CD14-positive monocyte (primary cell): ENCODE measurements at regions not wholly inside any gene's neighbourhood (a gene's known extent, or its start where the extent isn't known, plus 50 kb on each side); places are given as distances from the start of the nearest gene placed in this dataset.

Source experiments
- DNase-seq, 3 donors: peaks; one replicate each; pipeline ENCODE4 v3.0.0-alpha.2; 2011 to 2022
- H2AFZ ChIP-seq: 2 replicates; pipeline ENCODE4 v1.6.0; 2012; ENCODE audit warnings: mild to moderate bottlenecking, low read depth, low read length, inconsistent platforms; ENCODE audit not compliant: insufficient read depth, poor library complexity, severe bottlenecking
- H3K27ac ChIP-seq, 2 donors: 1 replicate in 1 of 2; 2 replicates in 1 of 2; pipeline ENCODE4 v1.5.1; 2012 to 2013; ENCODE audit warnings: low read length in 2 of 2, control low read depth in 1 of 2, inconsistent platforms in 1 of 2, low read depth in 1 of 2, mild to moderate bottlenecking in 1 of 2
- H3K27me3 ChIP-seq, 2 donors: one replicate each; pipeline versions ENCODE4 v1.6.0 to v1.6.1; 2011 to 2013; ENCODE audit warnings: low read length in 2 of 2; ENCODE audit not compliant: control insufficient read depth in 2 of 2, insufficient read depth in 2 of 2
- H3K36me3 ChIP-seq, 2 donors: replicated peaks in 1 of 2; 1 replicate in 1 of 2; 2 replicates in 1 of 2; pipeline versions ENCODE4 v1.5.1 to v1.6.1; 2012 to 2013; ENCODE audit warnings: low read length in 2 of 2, control low read depth in 1 of 2, inconsistent platforms in 1 of 2, mild to moderate bottlenecking in 1 of 2; ENCODE audit not compliant: insufficient read depth in 2 of 2, control insufficient read depth in 1 of 2
- H3K4me1 ChIP-seq, 2 donors: 1 replicate in 1 of 2; 2 replicates in 1 of 2; pipeline versions ENCODE4 v1.5.1 to v1.6.1; 2012 to 2013; ENCODE audit warnings: low read length in 2 of 2, control low read depth in 1 of 2, inconsistent platforms in 1 of 2, mild to moderate bottlenecking in 1 of 2, moderate library complexity in 1 of 2; ENCODE audit not compliant: insufficient read depth in 2 of 2, control insufficient read depth in 1 of 2
- H3K4me2 ChIP-seq: replicated peaks from 2 replicates; pipeline ENCODE3; 2012; ENCODE audit warnings: low read length, moderate library complexity, mild to moderate bottlenecking; ENCODE audit not compliant: poor library complexity, severe bottlenecking; ENCODE audit errors: extremely low read depth
- H3K4me3 ChIP-seq, 3 experiments: fragments of 200-600 bp in 1 of 3; sonication (generic) in 1 of 3; replicated peaks in 1 of 3; 1 replicate in 2 of 3; 2 replicates in 1 of 3; pipeline ENCODE4 v1.5.1; 2011 to 2013; ENCODE audit warnings: low read length in 3 of 3, mild to moderate bottlenecking in 3 of 3, control low read depth in 2 of 3, low read depth in 2 of 3, inconsistent platforms in 1 of 3, moderate library complexity in 1 of 3
- H3K79me2 ChIP-seq: 2 replicates; pipeline ENCODE4 v1.6.0; 2012; ENCODE audit warnings: mild to moderate bottlenecking, control low read depth, inconsistent platforms, low read length, moderate library complexity; ENCODE audit not compliant: insufficient read depth
- H3K9ac ChIP-seq: 2 replicates; pipeline ENCODE4 v1.6.0; 2017; ENCODE audit warnings: low read length, mild to moderate bottlenecking; ENCODE audit not compliant: insufficient read depth, poor library complexity, severe bottlenecking
- H3K9me3 ChIP-seq, 2 donors: replicated peaks in 1 of 2; 1 replicate in 1 of 2; 2 replicates in 1 of 2; pipeline versions ENCODE4 v1.5.1 to v1.6.1; 2012 to 2013; ENCODE audit warnings: low read length in 2 of 2, control low read depth in 1 of 2; ENCODE audit not compliant: control insufficient read depth in 1 of 2, insufficient read depth in 1 of 2
- H4K20me1 ChIP-seq: 2 replicates; pipeline ENCODE4 v1.6.0; 2012; ENCODE audit warnings: mild to moderate bottlenecking, low read length, control low read depth, moderate library complexity; ENCODE audit not compliant: insufficient read depth
- H3K27ac Mint-ChIP-seq, 7 donors: one replicate each; pipeline ENCODE4 v1.8.0; 2020; ENCODE audit warnings: mild to moderate bottlenecking in 7 of 7, mixed read lengths in 7 of 7, moderate library complexity in 6 of 7, inconsistent platforms in 2 of 7
- H3K27me3 Mint-ChIP-seq, 3 donors: one replicate each; pipeline ENCODE4 v1.8.0; 2021 to 2022; ENCODE audit warnings: low read depth in 3 of 3, mild to moderate bottlenecking in 3 of 3, mixed read lengths in 3 of 3, moderate library complexity in 3 of 3, inconsistent platforms in 1 of 3
- H3K36me3 Mint-ChIP-seq, 2 donors: one replicate each; pipeline ENCODE4 v1.8.0; 2020; ENCODE audit warnings: mixed read lengths in 2 of 2, inconsistent platforms in 1 of 2, mild to moderate bottlenecking in 1 of 2
- H3K4me1 Mint-ChIP-seq: one replicate; pipeline ENCODE4 v1.8.0; 2020; ENCODE audit warnings: mild to moderate bottlenecking, mixed read lengths
- H3K4me3 Mint-ChIP-seq, 2 donors: one replicate each; pipeline ENCODE4 v1.8.0; 2020; ENCODE audit warnings: mild to moderate bottlenecking in 2 of 2, mixed read lengths in 2 of 2, moderate library complexity in 1 of 2
- H3K9me3 Mint-ChIP-seq, 7 donors: one replicate each; pipeline ENCODE4 v1.8.0; 2020 to 2022; ENCODE audit warnings: mixed read lengths in 7 of 7, mild to moderate bottlenecking in 6 of 7, moderate library complexity in 6 of 7, inconsistent platforms in 2 of 7
- CTCF ChIP-seq: fragments of 200-600 bp; IDR thresholded peaks from one replicate; pipeline ENCODE4 v1.8.0; 2022; ENCODE audit warnings: antibody characterized with exemption, mild to moderate bottlenecking
- WGBS: methylation state at CpG from one replicate; pipeline ENCODE4 v1.1.5; 2013; ENCODE audit warnings: missing lambda C conversion rate; ENCODE audit not compliant: insufficient coverage; 5-methylcytosine and 5-hydroxymethylcytosine counted together
- intact Hi-C, 2 donors: fragments of 100-400 bp; cut with micrococcal nuclease; formaldehyde crosslinking; loops; one replicate each; pipeline versions ENCODE4 v1.15.0 to v1.15.1; 2023

GRCh38 chr10:8511026-8511425 is 456.5 kb downstream of the GATA3 start:
- peaks cover 0 to 13% of the 10 kb centered on the region in 2 donors for H3K9me3 ChIP-seq
- intact Hi-C loops, result no loop called here
- no peaks in the 10 kb centered on the region for H3K36me3 Mint-ChIP-seq
- no peak for TF ChIP-seq CTCF
- H3K9me3 Mint-ChIP-seq, result peaks cover 0 to 8% (median 6%) of the 10 kb centered on the region in 7 donors
- no peak overlapping the region for H3K27ac ChIP-seq
- no peak overlapping the region for H3K27ac Mint-ChIP-seq
- H2AFZ ChIP-seq, result no peak overlapping the region
- H3K27me3 Mint-ChIP-seq, result peaks cover 2 to 5% (median 4%) of the 10 kb centered on the region in 3 donors
- no peaks in the 10 kb centered on the region for H4K20me1 ChIP-seq
- H3K4me3 Mint-ChIP-seq, result no peak overlapping the region
- H3K4me1 ChIP-seq, result no peaks in the 10 kb centered on the region
- no peaks in the 10 kb centered on the region for H3K36me3 ChIP-seq
- H3K9ac ChIP-seq, result no peak overlapping the region
- no peak overlapping the region for H3K4me2 ChIP-seq
- DNase-seq, result no peak
- no peak overlapping the region for H3K4me3 ChIP-seq
- no peaks in the 10 kb centered on the region for H3K27me3 ChIP-seq
- H3K4me1 Mint-ChIP-seq, result no peaks in the 10 kb centered on the region
- WGBS, result 92% methylated on average over 3 of the region's 4 CpGs
- no peaks in the 10 kb centered on the region for H3K79me2 ChIP-seq

GRCh38 chr10:8513155-8514147 is 459.0 kb downstream of the GATA3 start:
- WGBS, result 93% methylated on average over 38 of the region's 41 CpGs
- DNase-seq, result no peak
- Mint-ChIP-seq H3K9me3 (peaks cover 0 to 8% (median 6%) of the 10 kb centered on the region in 7 donors), H3K36me3 (no peaks in the 10 kb centered on the region), H3K4me3 (no peak overlapping the region), H3K4me1 (no peaks in the 10 kb centered on the region), H3K27me3 (peaks cover 2 to 6% (median 5%) of the 10 kb centered on the region in 3 donors), H3K27ac (no peak overlapping the region)
- Histone ChIP-seq H2AFZ (no peak overlapping the region), H3K36me3 (no peaks in the 10 kb centered on the region), H3K4me3 (no peak overlapping the region), H3K79me2 (no peaks in the 10 kb centered on the region), H4K20me1 (no peaks in the 10 kb centered on the region), H3K4me1 (no peaks in the 10 kb centered on the region), H3K27me3 (no peaks in the 10 kb centered on the region), H3K27ac (no peak overlapping the region), H3K9ac (no peak overlapping the region), H3K9me3 (peaks cover 0 to 13% of the 10 kb centered on the region in 2 donors), H3K4me2 (no peak overlapping the region)
- no peak for TF ChIP-seq CTCF
- intact Hi-C loops, result no loop called here
